ENCODE measurements at regions not wholly inside any gene's neighbourhood (a gene's known extent, or its start where the extent isn't known, plus 50 kb on each side); places are given as distances from the start of the nearest gene placed in this dataset.

- H3K36me3 ChIP-seq (ENCODE audit: control insufficient read depth, insufficient read depth, low read length): no peaks in the 10 kb centered on the region
- no peaks in the 10 kb centered on the region for H3K9me1 ChIP-seq (ENCODE audit: control insufficient read depth, insufficient read depth, low read length)
- TF ChIP-seq ZNF699 (CRISPR knock-in tag; IDR thresholded peaks at IDR 0.05; ENCODE audit: insufficient replicate concordance) (no peak), POLR3G (IDR thresholded peaks at IDR 0.05; ENCODE audit: extremely low read depth, insufficient read length, insufficient replicate concordance) (no peak), C11orf30 (IDR thresholded peaks at IDR 0.05; ENCODE audit: low read depth) (no peak), RB1 (IDR thresholded peaks at IDR 0.05; ENCODE audit: low read depth) (no peak), POLR2AphosphoS5 (IDR thresholded peaks at IDR 0.05; ENCODE audit: control insufficient read depth, insufficient read depth, low read depth, low read length) (no peak), SMARCA5 (IDR thresholded peaks at IDR 0.05) (no peak), CHD1 (IDR thresholded peaks at IDR 0.05; ENCODE audit: low read length) (no peak), NFXL1 (CRISPR knock-in tag; IDR thresholded peaks at IDR 0.05) (no peak), RFX7 (CRISPR knock-in tag; IDR thresholded peaks at IDR 0.05) (no peak), PRMT5 (CRISPR knock-in tag; IDR thresholded peaks at IDR 0.05) (no peak), ARHGAP35 (IDR thresholded peaks at IDR 0.05; ENCODE audit: partially characterized antibody) (no peak), PREB (CRISPR knock-in tag; IDR thresholded peaks at IDR 0.05) (no peak), DEAF1 (CRISPR knock-in tag; IDR thresholded peaks at IDR 0.05) (no peak), RBBP5 (IDR thresholded peaks at IDR 0.05; ENCODE audit: borderline replicate concordance, insufficient read depth, low read length, poor library complexity, severe bottlenecking) (no peak), EZH2 (IDR thresholded peaks at IDR 0.05; ENCODE audit: borderline replicate concordance, low read depth, low read length) (no peak), E2F5 (CRISPR knock-in tag; IDR thresholded peaks at IDR 0.05) (no peak)
- ChIA-PET CTCF (ENCODE audit: low intra/inter-chr PET ratio) (no interaction called here), POLR2A (no interaction called here)
- no peak overlapping the region for H3K9ac ChIP-seq (ENCODE audit: insufficient read depth in 1 of 2, low read depth in 2 of 2, low read length in 2 of 2)
- BruUV-seq (replicated peaks): no TSS peak
- H3K4me1 ChIP-seq (replicated peaks in 1 of 2; ENCODE audit: control insufficient read depth in 2 of 2, insufficient read depth in 2 of 2, low read length in 2 of 2): no peaks in the 10 kb centered on the region
- peaks cover 0 to 31% of the 10 kb centered on the region in 2 experiments; a peak in 4 of 5 replicates for H3K27me3 ChIP-seq (ENCODE audit: control insufficient read depth in 2 of 2, insufficient read depth in 2 of 2, low read length in 2 of 2)
- DNase-seq (ENCODE audit: extremely low read depth in 1 of 4, low spot score in 3 of 4): no peak
- WGBS (ENCODE audit: insufficient coverage, low coverage, missing lambda C conversion rate): 0% methylated on average over 3 of the region's 3 CpGs
- no peaks in the 10 kb centered on the region for H4K20me1 ChIP-seq (replicated peaks; ENCODE audit: control insufficient read depth, insufficient read depth, low read length)
- no peak overlapping the region for H3K4me3 ChIP-seq
- intact Hi-C loops (cut with micrococcal nuclease) (no loop called here), in situ Hi-C loops (cut with MboI) (no loop called here)
- no peak overlapping the region for H3K4me2 ChIP-seq (ENCODE audit: insufficient read depth, low read length)
- no peaks in the 10 kb centered on the region for H3K79me2 ChIP-seq (ENCODE audit: control insufficient read depth, insufficient read depth, low read length)
- FAIRE-seq: no peak
- H2AFZ ChIP-seq (ENCODE audit: low read depth, low read length): no peak overlapping the region
- H3K9me3 ChIP-seq (replicated peaks; ENCODE audit: control insufficient read depth, insufficient read depth, low read depth, low read length): no peaks in the 10 kb centered on the region
- no peak overlapping the region for H3K27ac ChIP-seq (ENCODE audit: extremely low read depth, low read depth, low read length)
- ATAC-seq: no peak
Observed at GRCh38 chr11:71125150-71125549, 127.2 kb downstream of the SHANK2 start.
